22Rv1 (cell line): ENCODE measurements at regions not wholly inside any gene's neighbourhood (a gene's known extent, or its start where the extent isn't known, plus 50 kb on each side); places are given as distances from the start of the nearest gene placed in this dataset.

Experiments used
- CTCF ChIP-seq: fragments of 450-650 bp; IDR thresholded peaks from 2 replicates; pipeline ENCODE4 v1.5.1; 2017; ENCODE audit warnings: mild to moderate bottlenecking
- ZFX ChIP-seq: fragments of 450-650 bp; IDR thresholded peaks from 2 replicates; pipeline ENCODE4 v1.6.1; 2017; ENCODE audit warnings: antibody characterized with exemption, borderline replicate concordance

GRCh38 chr14:61196034-61196433 is 85.1 kb downstream of the TMEM30B start:
- TF ChIP-seq CTCF (no peak), ZFX (no peak)
